ENCODE measurements at regions not wholly inside any gene's neighbourhood (a gene's known extent, or its start where the extent isn't known, plus 50 kb on each side); places are given as distances from the start of the nearest gene placed in this dataset.

- TF ChIP-seq SIN3A (IDR thresholded peaks at IDR 0.05; ENCODE audit: borderline replicate concordance, low read depth, low read length) (no peak), MEF2A (IDR thresholded peaks at IDR 0.05; ENCODE audit: borderline replicate concordance, low read depth) (no peak), ZBTB33 (IDR thresholded peaks at IDR 0.05; ENCODE audit: borderline replicate concordance, low read depth) (no peak), CHD2 (IDR thresholded peaks at IDR 0.05; ENCODE audit: low read length, partially characterized antibody) (no peak), USF1 (IDR thresholded peaks at IDR 0.05; ENCODE audit: borderline replicate concordance, low read depth) (no peak)
Measured at GRCh38 chr15:101541501-101542292, 52.2 kb upstream of the PCSK6 start (continued).

GRCh38 chr15:101540480-101541239, 51.2 kb upstream of the PCSK6 start:
- Histone ChIP-seq H3K27ac (ENCODE audit: low read depth in 2 of 2, low read length in 1 of 2) (no peak overlapping the region), H3K9ac (no peak overlapping the region), H3K9me2 (no peaks in the 10 kb centered on the region), H3K36me3 (replicated peaks in 1 of 2; ENCODE audit: control insufficient read depth in 1 of 2, insufficient read depth in 2 of 2, low read length in 1 of 2) (no peaks in the 10 kb centered on the region), H3F3A (replicated peaks; ENCODE audit: insufficient read depth) (no peaks in the 10 kb centered on the region), H3K79me2 (ENCODE audit: insufficient read depth) (no peaks in the 10 kb centered on the region), H3K4me2 (no peak overlapping the region), H3K9me3 (no peaks in the 10 kb centered on the region), H2AFZ (ENCODE audit: low read depth) (no peak overlapping the region), H3K4me1 (ENCODE audit: control insufficient read depth in 1 of 2, insufficient read depth in 2 of 2, low read depth in 1 of 2, low read length in 1 of 2) (no peaks in the 10 kb centered on the region), H3K27me3 (ENCODE audit: insufficient read depth) (no peaks in the 10 kb centered on the region), H3K4me3 (ENCODE audit: low read depth in 2 of 2, low read length in 1 of 2) (no peak overlapping the region), H4K20me1 (ENCODE audit: insufficient read depth) (no peaks in the 10 kb centered on the region)
- ChIA-PET CTCF (no interaction called here), POLR2A (no interaction called here)
- DNase-seq, result no peak
- WGBS (ENCODE audit: low lambda C conversion rate), result 49% methylated on average over 5 of the region's 10 CpGs
- TF ChIP-seq YY1 (IDR thresholded peaks at IDR 0.05; ENCODE audit: low read depth) (no peak), MAX (IDR thresholded peaks at IDR 0.05; ENCODE audit: low read depth) (no peak), POLR2AphosphoS5 (IDR thresholded peaks at IDR 0.05; ENCODE audit: low read depth, low read length) (no peak), GABPA (IDR thresholded peaks at IDR 0.05; ENCODE audit: low read depth) (no peak), EZH2phosphoT487 (IDR thresholded peaks at IDR 0.05; ENCODE audit: borderline replicate concordance, low read depth) (no peak), RXRA (IDR thresholded peaks at IDR 0.05; ENCODE audit: borderline replicate concordance, low read depth) (no peak), RCOR1 (IDR thresholded peaks at IDR 0.05; ENCODE audit: low read length) (no peak), ZBTB33 (IDR thresholded peaks at IDR 0.05; ENCODE audit: borderline replicate concordance, low read depth) (no peak), TCF12 (IDR thresholded peaks at IDR 0.05) (no peak), NRF1 (IDR thresholded peaks at IDR 0.05; ENCODE audit: low read depth, low read length) (no peak), TAF1 (IDR thresholded peaks at IDR 0.05; ENCODE audit: borderline replicate concordance, low read depth, low read length) (no peak), MEF2A (IDR thresholded peaks at IDR 0.05; ENCODE audit: borderline replicate concordance, low read depth) (no peak)

Measured in SK-N-SH (cell line).